PC-9 (cell line): ENCODE measurements at regions not wholly inside any gene's neighbourhood (a gene's known extent, or its start where the extent isn't known, plus 50 kb on each side); places are given as distances from the start of the nearest gene placed in this dataset.

Experiments
- BruUV-seq: library from RNA; stranded (reverse); fragments of 400-500 nt; replicated peaks from 2 replicates; lab custom pipeline; 2021; lab: Mats Ljungman, UMichigan
- CTCF ChIA-PET: fragments of 300-600 bp; sonication (Branson Sonifier 250); formaldehyde crosslinking; loops from one replicate; lab custom pipeline; 2022; ENCODE audit warnings: antibody characterized with exemption; lab: Charles Lee
- POLR2A ChIA-PET: fragments of 300-600 bp; sonication (Branson Sonifier 250); formaldehyde crosslinking; loops from one replicate; lab custom pipeline; 2022; ENCODE audit warnings: antibody characterized with exemption; ENCODE audit not compliant: unreplicated experiment; lab: Charles Lee
- DNase-seq, 2 experiments: peaks; one replicate each; pipeline versions ENCODE4 v3.0.0 to v3.0.0-alpha.2; 2015 to 2022; ENCODE audit warnings: mixed read lengths in 1 of 2
- H2AFZ ChIP-seq: fragments of 200-600 bp; sonication (generic); 2 replicates; pipeline ENCODE4 v1.8.1; 2017; ENCODE audit warnings: antibody characterized with exemption
- H3F3A ChIP-seq: fragments of 200-600 bp; sonication (generic); 2 replicates; pipeline ENCODE4 v1.8.1; 2017; ENCODE audit warnings: antibody characterized with exemption, mild to moderate bottlenecking, low read depth; ENCODE audit not compliant: insufficient read depth
- H3K27ac ChIP-seq: fragments of 200-600 bp; sonication (generic); 2 replicates; pipeline ENCODE4 v1.6.1; 2016; ENCODE audit warnings: mixed run types
- H3K27me3 ChIP-seq: fragments of 200-600 bp; sonication (generic); 2 replicates; pipeline ENCODE4 v1.6.1; 2016; ENCODE audit warnings: low read depth, mixed run types; ENCODE audit not compliant: insufficient read depth
- H3K36me3 ChIP-seq: fragments of 200-600 bp; sonication (generic); 2 replicates; pipeline ENCODE4 v1.6.1; 2016; ENCODE audit warnings: low read depth, mixed run types
- H3K4me1 ChIP-seq: fragments of 200-600 bp; sonication (generic); replicated peaks from 2 replicates; pipeline ENCODE4 v1.6.1; 2016; ENCODE audit warnings: mixed run types; ENCODE audit not compliant: insufficient read depth
- H3K4me2 ChIP-seq: fragments of 200-600 bp; sonication (generic); 2 replicates; pipeline ENCODE4 v1.6.1; 2017; ENCODE audit warnings: mixed run types
- H3K4me3 ChIP-seq: fragments of 200-600 bp; sonication (generic); 2 replicates; pipeline ENCODE4 v1.6.1; 2016; ENCODE audit warnings: mixed run types
- H3K79me2 ChIP-seq: fragments of 200-600 bp; sonication (generic); 2 replicates; pipeline ENCODE4 v1.6.1; 2017; ENCODE audit warnings: low read depth, mixed run types
- H3K9me2 ChIP-seq: fragments of 200-600 bp; sonication (generic); 2 replicates; pipeline ENCODE4 v1.8.1; 2017; ENCODE audit warnings: mild to moderate bottlenecking; ENCODE audit not compliant: insufficient read depth
- H3K9me3 ChIP-seq: fragments of 200-600 bp; sonication (generic); 2 replicates; pipeline ENCODE4 v1.8.1; 2016; ENCODE audit warnings: low read depth; ENCODE audit not compliant: insufficient read depth
- H4K20me1 ChIP-seq: fragments of 200-600 bp; sonication (generic); 2 replicates; pipeline ENCODE4 v1.8.1; 2017; ENCODE audit not compliant: insufficient read depth
- CTCF ChIP-seq: fragments of 200-600 bp; sonication (generic); conservative IDR thresholded peaks from 2 replicates; pipeline ENCODE4 v1.6.1; 2017; ENCODE audit warnings: mixed run types, antibody characterized with exemption, mild to moderate bottlenecking, moderate library complexity
- EZH2 ChIP-seq: fragments of 200-600 bp; sonication (generic); IDR thresholded peaks from 2 replicates; pipeline ENCODE4 v1.8.0; 2017; ENCODE audit warnings: antibody characterized with exemption, low read depth
- intact Hi-C: fragments of 100-400 bp; cut with micrococcal nuclease; formaldehyde crosslinking; loops from one replicate; pipeline ENCODE4 v1.10.0; 2022; ENCODE audit not compliant: unreplicated experiment

- Histone ChIP-seq H3K4me2 (no peak overlapping the region), H3K9me3 (no peaks in the 10 kb centered on the region), H3K4me3 (no peak overlapping the region), H3K9me2 (no peaks in the 10 kb centered on the region), H3K27me3 (no peaks in the 10 kb centered on the region), H3K27ac (no peak overlapping the region), H2AFZ (no peak overlapping the region), H4K20me1 (no peaks in the 10 kb centered on the region), H3K4me1 (no peaks in the 10 kb centered on the region), H3F3A (no peaks in the 10 kb centered on the region), H3K36me3 (no peaks in the 10 kb centered on the region), H3K79me2 (no peaks in the 10 kb centered on the region)
- CTCF ChIA-PET, result no interaction called here
- TF ChIP-seq CTCF (no peak), EZH2 (no peak)
- DNase-seq, result no peak
- intact Hi-C loops, result no loop called here
- BruUV-seq, result no TSS peak
- POLR2A ChIA-PET, result no interaction called here
Observed at GRCh38 chr5:169460123-169460522, 123.5 kb upstream of the SPDL1 start.

GRCh38 chr5:169458221-169458620 lies 125.4 kb upstream of the SPDL1 start:
- TF ChIP-seq EZH2 (no peak), CTCF (no peak)
- Histone ChIP-seq H3K36me3 (no peaks in the 10 kb centered on the region), H3K4me2 (no peak overlapping the region), H3K9me3 (no peaks in the 10 kb centered on the region), H3F3A (no peaks in the 10 kb centered on the region), H3K4me1 (no peaks in the 10 kb centered on the region), H3K4me3 (no peak overlapping the region), H4K20me1 (no peaks in the 10 kb centered on the region), H3K9me2 (no peaks in the 10 kb centered on the region), H3K27me3 (no peaks in the 10 kb centered on the region), H3K79me2 (no peaks in the 10 kb centered on the region), H2AFZ (no peak overlapping the region), H3K27ac (no peak overlapping the region)
- DNase-seq, result no peak
- POLR2A ChIA-PET, result no interaction called here
- CTCF ChIA-PET, result no interaction called here
- no TSS peak for BruUV-seq
- intact Hi-C loops, result loop anchor here (1.0 kb wide), 1 partner anchor 12 kb away; no protein-coding TSS in a partner anchor

GRCh38 chr5:169450464-169450863 lies 133.1 kb upstream of the SPDL1 start:
- Histone ChIP-seq H3K36me3 (no peaks in the 10 kb centered on the region), H4K20me1 (no peaks in the 10 kb centered on the region), H3K27ac (no peak overlapping the region), H3K79me2 (no peaks in the 10 kb centered on the region), H3F3A (no peaks in the 10 kb centered on the region), H3K9me3 (no peaks in the 10 kb centered on the region), H3K4me1 (no peaks in the 10 kb centered on the region), H3K4me3 (no peak overlapping the region), H3K27me3 (no peaks in the 10 kb centered on the region), H2AFZ (no peak overlapping the region), H3K9me2 (0 out of 2 replicates have a peak, but pooled peaks cover 4% of the 10 kb centered on the region), H3K4me2 (no peak overlapping the region)
- no TSS peak for BruUV-seq
- ChIA-PET CTCF (no interaction called here), POLR2A (no interaction called here)
- TF ChIP-seq EZH2, result no peak
- no peak for TF ChIP-seq CTCF
- DNase-seq, result no peak
- intact Hi-C loops, result no loop called here
